ENCODE measurements at regions not wholly inside any gene's neighbourhood (a gene's known extent, or its start where the extent isn't known, plus 50 kb on each side); places are given as distances from the start of the nearest gene placed in this dataset.

GRCh38 chr18:29556070-29556469 lies 1379.1 kb upstream of the CDH2 start:
- TF ChIP-seq GATA3 (IDR thresholded peaks at IDR 0.05; ENCODE audit: low read depth, low read length) = no peak
- no peak for TF ChIP-seq GATA2 (IDR thresholded peaks at IDR 0.05; ENCODE audit: low read depth, low read length)

DNA sequence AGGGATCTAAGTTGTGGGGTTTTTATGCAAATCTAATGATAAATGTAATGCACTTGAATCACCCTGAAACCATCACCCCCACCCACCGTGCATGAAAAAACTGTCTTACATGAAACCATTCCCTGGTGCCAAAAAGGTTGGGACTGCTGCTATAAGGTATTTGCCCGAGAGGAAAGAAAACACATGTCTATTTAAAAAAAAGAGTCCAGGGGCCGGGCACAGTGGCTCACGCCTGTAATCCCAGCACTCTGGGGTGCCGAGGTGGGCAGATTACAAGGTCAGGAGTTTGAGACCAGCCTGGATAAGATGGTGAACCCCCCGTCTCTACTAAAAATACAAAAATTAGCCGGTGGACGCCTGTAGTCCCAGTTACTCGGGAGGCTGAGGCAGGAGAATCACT lies 1372.8 kb upstream of the CDH2 start:
- no peak for TF ChIP-seq GATA3 (IDR thresholded peaks at IDR 0.05; ENCODE audit: low read depth, low read length)
- TF ChIP-seq GATA2 (IDR thresholded peaks at IDR 0.05; ENCODE audit: low read depth, low read length) = no peak

GRCh38 chr18:29547626-29548025 lies 1370.7 kb upstream of the CDH2 start:
- TF ChIP-seq GATA3 (IDR thresholded peaks at IDR 0.05; ENCODE audit: low read depth, low read length) = no peak
- TF ChIP-seq GATA2 (IDR thresholded peaks at IDR 0.05; ENCODE audit: low read depth, low read length) = no peak

DNA sequence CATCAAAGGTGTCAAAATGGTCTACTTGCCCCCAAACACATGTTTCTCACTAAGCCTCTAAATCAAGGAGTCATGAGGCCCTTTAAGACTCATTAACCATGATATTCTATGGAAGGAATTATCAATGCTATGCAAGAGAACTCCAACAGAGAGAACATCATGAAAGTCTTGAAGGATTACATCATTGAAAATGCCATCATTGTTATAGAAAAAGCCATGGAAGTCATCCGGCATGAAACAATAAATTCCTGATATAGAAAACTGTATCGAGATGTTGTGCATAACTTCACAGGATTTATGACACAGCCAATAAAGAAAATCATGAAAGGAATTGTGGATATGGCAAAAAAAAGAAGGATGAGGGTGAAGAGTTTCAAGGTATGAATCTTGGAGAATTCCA lies 1363.6 kb upstream of the CDH2 start:
- TF ChIP-seq GATA2 (IDR thresholded peaks at IDR 0.05; ENCODE audit: low read depth, low read length) (no peak), GATA3 (IDR thresholded peaks at IDR 0.05; ENCODE audit: low read depth, low read length) (no peak)

DNA sequence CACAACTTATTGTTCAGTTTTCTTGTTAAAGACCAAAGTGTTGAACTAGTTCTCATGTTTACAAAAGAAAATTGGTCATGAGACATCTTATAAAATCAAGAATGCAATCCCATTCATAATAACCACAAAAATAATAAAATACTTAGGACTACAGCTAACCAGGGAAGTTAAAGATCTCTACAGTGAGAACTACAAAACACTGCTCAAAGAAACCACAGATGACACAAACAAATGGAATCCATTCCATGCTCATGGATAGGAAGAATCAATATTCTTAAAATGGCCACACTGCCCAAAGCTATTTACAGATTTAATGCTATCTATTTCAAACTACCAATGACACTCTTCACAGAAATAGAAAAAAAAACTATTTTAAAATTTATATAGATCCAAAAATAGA lies 1354.8 kb upstream of the CDH2 start:
- TF ChIP-seq GATA3 (IDR thresholded peaks at IDR 0.05; ENCODE audit: low read depth, low read length) (no peak), GATA2 (IDR thresholded peaks at IDR 0.05; ENCODE audit: low read depth, low read length) (no peak)

DNA sequence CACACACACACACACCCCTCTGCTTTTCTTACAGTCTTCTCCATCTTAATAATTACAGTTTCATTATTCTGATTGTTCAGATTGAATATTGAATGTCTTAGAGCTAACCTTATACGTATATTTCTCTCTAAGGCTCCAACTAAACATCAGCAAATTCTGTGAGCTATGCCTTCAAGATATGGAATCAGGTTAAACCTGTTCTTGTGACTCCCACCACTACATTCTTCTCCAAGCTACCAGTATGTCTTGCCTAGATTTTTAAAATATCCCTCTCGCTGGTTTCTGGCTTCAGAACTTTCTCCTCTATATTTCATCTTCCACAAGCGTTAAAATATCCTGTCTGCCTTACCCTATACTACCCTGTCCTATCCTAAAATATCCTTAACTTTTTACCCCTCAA lies 1346.4 kb upstream of the CDH2 start:
- TF ChIP-seq GATA2 (IDR thresholded peaks at IDR 0.05; ENCODE audit: low read depth, low read length) (no peak), GATA3 (IDR thresholded peaks at IDR 0.05; ENCODE audit: low read depth, low read length) (no peak)

- TF ChIP-seq GATA3 (IDR thresholded peaks at IDR 0.05; ENCODE audit: low read depth, low read length) (no peak), GATA2 (IDR thresholded peaks at IDR 0.05; ENCODE audit: low read depth, low read length) (no peak)
Measured at GRCh38 chr18:29512761-29513160, 1335.8 kb upstream of the CDH2 start.

- no peak for TF ChIP-seq GATA3 (IDR thresholded peaks at IDR 0.05; ENCODE audit: low read depth, low read length)
- TF ChIP-seq GATA2 (IDR thresholded peaks at IDR 0.05; ENCODE audit: low read depth, low read length) = no peak
Measured at GRCh38 chr18:29512203-29512602, 1335.3 kb upstream of the CDH2 start.

GRCh38 chr18:29501952-29502351 lies 1325.0 kb upstream of the CDH2 start:
- no peak for TF ChIP-seq GATA3 (IDR thresholded peaks at IDR 0.05; ENCODE audit: low read depth, low read length)
- TF ChIP-seq GATA2 (IDR thresholded peaks at IDR 0.05; ENCODE audit: low read depth, low read length) = no peak

GRCh38 chr18:29496152-29496680 lies 1319.3 kb upstream of the CDH2 start:
- no peak for TF ChIP-seq GATA3 (IDR thresholded peaks at IDR 0.05; ENCODE audit: low read depth, low read length)
- TF ChIP-seq GATA2 (IDR thresholded peaks at IDR 0.05; ENCODE audit: low read depth, low read length) = no peak

- TF ChIP-seq GATA3 (IDR thresholded peaks at IDR 0.05; ENCODE audit: low read depth, low read length) = no peak
- TF ChIP-seq GATA2 (IDR thresholded peaks at IDR 0.05; ENCODE audit: low read depth, low read length) = no peak
Measured at GRCh38 chr18:29494371-29494770, 1317.4 kb upstream of the CDH2 start.

GRCh38 chr18:29491907-29492306 lies 1315.0 kb upstream of the CDH2 start:
- TF ChIP-seq GATA3 (IDR thresholded peaks at IDR 0.05; ENCODE audit: low read depth, low read length) = no peak
- no peak for TF ChIP-seq GATA2 (IDR thresholded peaks at IDR 0.05; ENCODE audit: low read depth, low read length)

- TF ChIP-seq GATA2 (IDR thresholded peaks at IDR 0.05; ENCODE audit: low read depth, low read length) (no peak), GATA3 (IDR thresholded peaks at IDR 0.05; ENCODE audit: low read depth, low read length) (no peak)
Measured at GRCh38 chr18:29488617-29489016, 1311.7 kb upstream of the CDH2 start.

GRCh38 chr18:29465526-29465925 lies 1288.6 kb upstream of the CDH2 start:
- no peak for TF ChIP-seq GATA3 (IDR thresholded peaks at IDR 0.05; ENCODE audit: low read depth, low read length)
- TF ChIP-seq GATA2 (IDR thresholded peaks at IDR 0.05; ENCODE audit: low read depth, low read length) = no peak

DNA sequence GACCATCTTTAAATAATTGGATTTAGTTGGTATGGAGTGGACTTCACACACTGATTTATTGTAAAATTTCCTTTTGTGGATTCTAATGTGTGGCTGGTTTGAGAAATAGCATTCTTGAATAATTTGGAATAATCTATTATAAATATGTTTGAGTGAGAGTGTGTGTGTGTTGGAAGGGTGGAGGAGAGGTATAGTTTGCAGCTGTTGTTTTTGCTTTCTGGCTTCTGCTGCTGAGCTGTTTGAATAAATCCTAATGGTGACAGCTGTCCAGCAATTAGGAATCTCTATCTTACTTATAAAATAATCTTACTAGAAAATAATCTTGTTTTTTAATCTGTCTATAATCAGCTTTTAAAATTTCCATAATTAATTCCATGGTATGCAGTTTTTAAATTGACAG lies 1283.0 kb upstream of the CDH2 start:
- TF ChIP-seq GATA2 (IDR thresholded peaks at IDR 0.05; ENCODE audit: low read depth, low read length) (no peak), GATA3 (IDR thresholded peaks at IDR 0.05; ENCODE audit: low read depth, low read length) (no peak)

DNA sequence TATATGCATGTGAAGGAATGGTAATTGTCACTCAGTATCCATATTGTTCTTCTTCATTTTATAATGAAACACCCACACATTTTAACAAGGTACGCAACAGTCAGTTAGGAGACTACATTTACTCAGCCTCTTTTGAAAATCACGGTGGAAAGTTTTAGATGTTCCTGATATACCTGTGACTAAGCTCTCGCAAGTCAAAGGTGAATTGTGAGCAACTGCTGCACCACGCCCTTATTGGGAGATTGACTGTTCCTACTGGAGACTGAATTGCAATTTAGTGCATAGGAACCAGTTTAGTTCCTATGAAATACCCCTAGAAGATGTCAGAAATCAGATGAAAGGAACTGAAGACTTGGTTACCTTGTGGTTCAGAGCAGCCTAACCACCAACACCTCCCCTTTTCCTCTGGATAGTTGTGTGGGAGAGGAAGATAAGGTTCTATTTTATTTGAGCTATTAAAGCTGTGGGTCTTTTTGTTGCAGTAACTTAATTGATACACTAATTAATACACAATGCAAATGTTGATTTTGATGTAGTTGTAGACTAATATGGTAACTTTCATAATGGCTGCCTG lies 1280.5 kb upstream of the CDH2 start:
- TF ChIP-seq GATA2 (IDR thresholded peaks at IDR 0.05; ENCODE audit: low read depth, low read length) (no peak), GATA3 (IDR thresholded peaks at IDR 0.05; ENCODE audit: low read depth, low read length) (no peak)

Measured in SH-SY5Y (cell line).